GM04504 (cell line): ENCODE measurements at regions not wholly inside any gene's neighbourhood (a gene's known extent, or its start where the extent isn't known, plus 50 kb on each side); places are given as distances from the start of the nearest gene placed in this dataset.
"Not testable (repeated sequence)": the region's sequence is repeated elsewhere in the genome, so short reads cannot be mapped to it uniquely, and the experiment has no call there.

Experiments used
- DNase-seq: peaks from one replicate; pipeline ENCODE4 v3.0.0-alpha.2; 2012; ENCODE audit warnings: low read depth

DNA sequence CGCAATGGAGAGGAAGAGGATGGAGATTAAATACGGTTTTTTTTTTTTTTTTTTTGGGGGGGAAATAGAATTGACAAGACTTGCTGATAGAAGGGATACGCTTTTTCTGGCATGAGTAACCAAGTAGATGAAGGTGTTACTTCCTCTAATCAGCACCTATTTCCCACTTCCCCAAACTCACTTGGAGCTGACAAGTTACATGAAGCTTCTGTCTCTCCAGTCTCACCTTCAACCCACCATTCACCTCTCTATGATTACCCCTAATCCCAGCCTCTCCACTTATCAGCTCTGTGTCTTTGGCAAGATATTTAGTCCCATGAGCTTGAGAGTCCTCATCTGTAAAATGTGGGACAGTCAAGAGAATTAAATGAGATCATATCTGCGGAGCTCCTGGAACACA lies 185.9 kb upstream of the HS3ST3A1 start:
- DNase-seq, result no peak

DNA sequence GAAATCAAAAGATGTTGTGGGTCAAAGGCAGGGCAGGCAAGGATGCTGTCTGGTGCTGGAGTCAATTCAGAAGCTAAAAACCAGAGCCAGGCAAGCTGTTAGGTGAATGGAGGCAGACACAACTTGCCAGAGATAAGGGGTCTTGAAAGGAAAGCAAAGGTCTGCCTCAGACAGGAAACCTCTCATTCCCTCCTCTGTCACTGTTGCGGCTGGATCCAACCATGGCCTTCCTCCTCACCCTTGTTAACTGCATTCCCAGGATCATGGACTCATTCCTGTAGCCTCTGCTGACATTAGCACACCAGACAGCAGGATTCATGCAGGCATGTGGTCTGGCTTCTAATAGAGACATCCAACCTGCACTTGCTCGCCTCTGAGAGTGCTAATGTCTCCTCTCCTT lies 186.7 kb upstream of the HS3ST3A1 start:
- DNase-seq, result no peak

DNA sequence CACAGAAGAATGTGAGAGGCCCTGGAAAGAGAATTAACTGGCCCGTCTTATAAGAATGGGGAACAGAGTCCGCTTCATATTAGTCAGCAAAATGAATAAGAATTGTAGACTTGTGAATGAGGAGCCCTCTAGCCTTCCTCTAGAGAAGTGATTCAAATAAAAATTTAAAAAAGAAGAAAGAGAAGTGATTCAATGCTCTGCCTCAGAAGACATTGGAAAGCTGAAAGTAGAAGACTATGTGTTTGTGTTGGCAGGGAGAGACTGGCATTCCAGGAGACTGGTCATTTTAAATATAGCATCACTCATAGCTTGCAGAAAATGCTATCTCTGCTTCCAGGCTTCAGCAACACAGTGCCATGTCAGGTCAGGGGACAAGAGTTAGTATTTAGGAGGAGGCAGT lies 190.6 kb upstream of the HS3ST3A1 start:
- DNase-seq, result no peak

DNA sequence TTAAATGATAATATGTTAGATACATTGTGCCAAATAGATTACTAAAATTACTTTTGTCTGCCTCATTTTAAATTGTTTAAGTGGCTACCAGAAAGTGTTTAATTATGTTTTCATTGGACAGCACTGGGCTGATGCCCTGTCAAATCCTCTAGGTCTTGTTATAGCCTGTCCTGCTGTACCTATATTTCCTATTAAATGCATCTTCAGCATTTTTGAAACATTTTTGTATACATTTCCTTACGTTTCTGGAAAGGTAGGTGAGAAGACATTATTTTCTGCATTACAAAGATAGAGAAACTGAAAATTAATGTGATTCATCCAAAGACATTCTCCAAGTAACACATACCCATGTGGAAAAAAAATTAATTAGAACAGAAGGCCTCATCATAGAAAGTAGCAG lies 192.2 kb upstream of the HS3ST3A1 start:
- DNase-seq, result no peak

DNA sequence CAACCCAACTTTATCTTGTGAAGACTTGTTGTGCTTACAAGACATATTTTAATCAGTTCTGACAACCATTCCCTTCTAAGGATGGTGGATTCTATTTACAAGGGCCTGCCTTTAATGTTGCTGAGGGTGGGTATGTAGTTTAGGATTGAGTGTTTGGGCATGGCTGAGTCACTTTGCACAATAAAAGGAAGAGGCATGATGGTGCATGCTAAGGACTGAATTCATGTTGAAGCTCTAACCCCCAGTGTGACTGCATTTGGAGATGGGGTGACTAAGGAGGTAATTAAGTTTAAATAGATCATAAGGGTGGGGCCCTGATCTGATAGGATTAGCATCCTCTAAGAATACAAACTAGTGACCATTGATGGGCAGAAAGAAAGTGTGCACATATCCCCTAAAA lies 196.1 kb upstream of the HS3ST3A1 start:
- DNase-seq, result no peak

DNA sequence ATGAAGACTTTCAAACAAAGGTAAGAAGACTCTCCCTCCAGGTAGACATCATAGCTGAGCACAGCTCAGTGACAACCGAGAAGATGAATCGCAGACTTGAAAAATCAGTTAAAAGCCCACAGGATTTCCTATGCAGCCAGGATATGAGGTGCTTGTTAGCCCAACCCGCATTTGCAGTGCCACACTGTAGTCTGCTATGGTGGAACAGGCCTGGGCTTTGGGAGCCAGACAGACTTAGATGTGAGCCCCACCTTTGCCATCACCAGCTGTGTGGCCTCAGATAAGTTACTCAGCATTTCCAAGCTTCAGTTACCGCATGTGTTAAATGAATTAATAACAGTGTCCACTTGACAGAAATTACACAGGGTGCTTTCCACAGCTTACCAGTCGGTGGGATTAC lies 204.4 kb upstream of the HS3ST3A1 start:
- DNase-seq, result no peak

DNA sequence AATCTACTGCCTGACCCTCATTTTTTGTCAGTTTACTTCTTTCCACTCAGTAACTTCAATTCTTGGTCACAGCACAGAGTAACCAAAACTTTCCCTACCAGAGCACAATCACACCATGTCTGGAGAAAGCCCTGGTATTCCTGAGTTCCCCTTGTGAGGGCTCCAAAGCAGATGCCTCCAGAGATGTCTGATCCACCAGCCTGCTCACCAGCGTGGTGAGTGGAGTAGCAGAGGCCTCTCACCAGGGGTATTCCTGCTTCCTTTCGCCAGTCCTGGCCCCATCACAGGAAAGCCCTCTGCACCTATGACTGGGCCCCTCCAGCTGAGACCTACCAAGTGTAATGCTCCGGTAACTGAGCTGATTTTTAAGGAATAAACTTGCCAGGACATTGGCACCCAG lies 205.4 kb upstream of the HS3ST3A1 start:
- DNase-seq, result no peak

DNA sequence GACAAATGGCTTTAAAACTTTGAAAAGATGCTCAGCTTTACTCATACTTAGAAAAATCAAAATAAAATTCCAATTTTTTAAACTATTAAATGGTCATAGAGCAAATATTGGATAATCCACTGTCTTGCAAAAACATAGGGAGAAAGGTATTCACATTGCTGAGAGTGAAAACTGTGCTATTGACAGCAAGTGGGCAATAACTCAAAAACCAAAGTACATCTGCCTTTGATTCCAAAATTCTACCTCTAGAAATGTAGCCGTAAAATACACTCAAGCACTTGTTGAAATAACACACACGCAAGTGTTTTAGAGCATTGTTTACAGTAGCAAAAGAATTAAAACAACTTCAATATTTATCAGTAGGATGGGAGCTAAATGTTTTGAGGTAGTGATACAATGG lies 210.6 kb upstream of the HS3ST3A1 start:
- no peak for DNase-seq

DNA sequence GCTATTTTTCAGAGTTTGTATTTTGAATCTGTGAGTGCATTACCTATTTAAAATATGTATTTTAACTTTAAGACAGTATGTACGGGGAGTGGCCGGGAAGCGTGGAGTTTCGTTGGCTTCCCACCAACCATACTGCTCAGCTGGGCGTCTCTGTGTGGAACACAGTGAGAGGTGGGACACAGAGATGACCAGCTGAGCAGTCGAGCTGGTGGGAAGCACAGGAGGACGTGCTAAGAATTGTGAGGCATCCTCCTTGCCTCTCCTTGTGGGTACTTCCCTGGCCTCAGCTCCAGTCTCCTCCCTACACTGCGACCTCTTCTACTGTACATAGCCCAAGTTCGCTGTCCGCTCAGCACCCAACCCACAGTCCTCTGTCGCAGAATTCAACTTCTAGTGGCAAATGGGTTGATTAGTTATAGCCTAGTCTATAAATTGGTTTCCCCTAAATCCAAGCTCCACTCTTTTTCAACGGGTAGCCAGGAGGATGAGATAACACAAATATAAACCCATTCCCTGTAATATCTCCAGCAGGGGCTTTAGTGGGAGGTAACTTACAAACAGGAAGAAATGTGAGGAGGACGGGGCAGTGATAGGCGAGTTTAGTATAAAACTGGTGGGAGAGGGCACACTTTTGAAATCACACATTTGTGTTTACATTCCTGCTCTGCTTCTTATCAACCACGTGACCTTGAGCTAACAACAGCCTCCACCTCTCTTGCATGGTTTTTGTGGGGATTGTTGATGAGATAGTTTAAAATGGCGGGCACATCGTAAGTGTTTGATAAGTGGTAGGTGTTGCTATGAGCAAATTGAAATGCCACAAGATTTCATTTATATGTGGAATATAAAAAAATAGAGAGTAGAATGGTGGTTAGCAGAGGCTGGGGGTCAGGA lies 211.9 kb upstream of the HS3ST3A1 start:
- DNase-seq, result no peak

DNA sequence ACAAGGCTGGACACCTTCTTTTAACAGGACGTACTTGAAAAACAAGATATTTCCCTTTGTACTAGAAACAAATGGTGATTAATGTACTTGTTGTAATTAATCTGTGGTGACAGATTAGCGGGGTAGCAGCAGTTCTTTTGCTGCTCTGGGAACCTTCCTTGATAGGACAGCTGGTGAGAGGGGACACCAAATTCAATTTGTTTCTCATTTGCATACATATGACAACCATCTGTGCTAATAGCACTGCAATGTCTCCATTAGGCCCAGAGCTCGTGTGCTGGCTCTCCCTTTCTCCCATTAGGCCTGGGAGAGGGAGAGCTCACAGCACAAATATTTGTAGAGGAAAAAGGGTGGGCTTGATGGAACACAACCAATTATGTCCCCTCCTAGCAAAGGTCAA lies 221.0 kb upstream of the HS3ST3A1 start:
- no peak for DNase-seq

DNA sequence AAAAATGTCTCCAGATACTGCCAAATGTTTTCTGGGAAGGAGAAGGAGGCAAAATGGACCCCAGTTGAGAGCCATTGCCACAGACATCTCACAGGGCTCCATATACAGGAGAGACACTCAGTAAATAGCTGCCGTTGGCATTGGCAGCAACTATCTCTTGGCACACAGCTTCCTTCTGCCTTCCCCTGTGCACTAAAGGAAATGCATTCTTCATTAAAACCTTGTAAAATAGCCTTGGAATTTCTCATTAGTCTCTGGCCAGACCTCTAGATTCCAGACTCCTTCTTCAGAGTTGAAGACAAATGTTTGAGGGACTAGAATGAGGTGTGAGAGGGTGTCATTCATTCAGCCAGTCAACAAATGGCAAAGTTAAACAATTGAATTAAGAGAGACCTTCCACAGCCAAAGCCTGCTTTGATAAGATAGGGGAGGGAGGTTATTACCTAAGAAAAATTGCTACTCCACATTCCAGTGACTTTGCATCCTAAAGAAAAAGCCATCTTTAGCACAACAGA lies 223.9 kb upstream of the HS3ST3A1 start:
- no peak for DNase-seq

DNA sequence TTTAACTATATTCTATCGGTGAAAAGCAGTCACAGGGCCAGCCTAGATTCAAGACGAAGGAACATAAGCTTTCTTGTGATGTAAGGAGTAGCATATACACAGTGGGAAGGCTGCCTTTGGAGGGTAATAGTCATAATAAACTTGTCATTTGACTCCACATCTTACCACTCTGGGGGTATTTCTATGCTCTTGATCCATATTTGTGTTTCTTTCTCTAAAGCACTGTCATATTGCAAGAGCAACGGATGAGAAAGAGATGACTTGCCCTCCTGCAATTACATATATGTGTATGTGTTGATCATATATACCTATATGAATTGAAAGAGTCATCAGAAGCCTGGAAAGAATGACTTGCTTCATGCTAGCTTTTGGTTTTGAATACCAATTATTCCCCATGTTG lies 225.4 kb upstream of the HS3ST3A1 start:
- DNase-seq, result no peak

DNA sequence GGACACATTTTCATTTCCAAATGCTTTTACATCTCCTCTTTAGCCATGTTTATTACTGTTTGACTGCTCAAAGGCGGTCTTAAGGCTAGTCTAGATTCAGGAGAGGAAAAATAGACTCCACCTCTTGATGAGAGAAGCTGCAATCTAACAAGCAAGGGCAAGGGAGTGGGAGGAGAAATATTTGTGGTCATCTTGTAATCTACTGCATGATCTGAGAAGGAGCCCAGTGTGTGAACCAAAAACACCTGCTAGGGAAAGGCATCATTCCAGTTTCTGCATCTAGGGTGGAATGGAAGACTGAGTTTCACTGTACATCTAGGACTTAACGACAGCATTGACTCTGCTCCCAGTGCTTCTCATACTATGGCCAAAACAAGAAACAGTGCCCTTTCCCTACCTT lies 232.2 kb upstream of the HS3ST3A1 start:
- no peak for DNase-seq

DNA sequence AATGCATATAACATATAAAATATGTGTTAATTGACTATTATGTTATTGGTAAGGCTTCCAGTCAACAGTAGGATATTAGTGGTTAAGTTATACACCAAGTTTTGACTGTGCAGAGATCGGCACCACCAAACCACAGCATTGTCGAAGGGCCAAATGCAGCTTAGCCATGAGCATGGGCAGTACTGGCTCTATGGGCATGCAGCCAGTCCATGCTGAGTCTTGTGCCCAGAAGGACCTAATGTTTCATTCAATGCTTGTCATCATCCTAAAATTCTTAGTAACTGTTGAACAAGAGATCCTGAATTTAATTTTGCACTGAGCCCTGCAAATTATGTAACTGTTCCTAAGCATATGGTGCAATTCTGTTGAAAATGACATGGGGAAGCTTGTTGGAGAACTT lies 233.4 kb upstream of the HS3ST3A1 start:
- DNase-seq, result no peak

DNA sequence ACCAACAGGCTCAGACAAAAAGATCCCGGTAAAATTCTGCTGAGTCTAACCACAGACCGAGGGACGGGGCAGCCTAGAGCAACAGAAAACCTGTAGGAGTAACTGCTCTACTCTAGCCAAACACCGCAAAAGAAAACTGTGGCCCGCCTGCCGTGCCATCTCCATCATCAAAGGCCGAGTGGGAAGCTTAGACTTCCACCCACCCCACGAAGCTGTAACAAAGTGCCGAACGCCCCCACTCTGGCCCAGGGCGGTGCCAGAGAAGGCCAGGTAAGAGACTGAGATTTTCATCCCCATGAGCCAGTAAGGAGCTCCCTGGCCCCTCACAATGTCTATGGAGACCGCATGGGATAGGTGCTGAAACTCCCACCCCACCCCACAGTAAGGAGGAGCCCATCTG lies 231.9 kb upstream of the COX10 start:
- no peak for DNase-seq

DNA sequence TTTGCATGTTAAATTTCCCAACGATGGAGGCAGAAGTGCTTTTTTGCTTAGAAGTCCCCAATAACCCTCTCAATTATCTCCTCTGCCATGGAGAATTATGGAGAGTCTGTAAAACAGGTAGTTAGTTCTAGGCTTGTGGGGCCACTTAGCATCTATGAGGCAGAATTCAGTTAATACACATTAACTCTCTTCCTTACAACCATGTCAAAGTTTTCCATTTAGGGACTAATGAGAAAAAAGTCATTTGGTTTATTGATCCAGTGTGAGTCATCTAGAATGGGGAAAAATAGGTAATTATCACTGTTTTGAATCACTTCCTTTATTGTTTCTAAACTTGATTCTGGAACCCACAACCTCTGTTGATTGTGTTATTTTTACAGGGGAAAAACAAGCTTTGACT lies 229.1 kb upstream of the COX10 start:
- DNase-seq, result no peak

DNA sequence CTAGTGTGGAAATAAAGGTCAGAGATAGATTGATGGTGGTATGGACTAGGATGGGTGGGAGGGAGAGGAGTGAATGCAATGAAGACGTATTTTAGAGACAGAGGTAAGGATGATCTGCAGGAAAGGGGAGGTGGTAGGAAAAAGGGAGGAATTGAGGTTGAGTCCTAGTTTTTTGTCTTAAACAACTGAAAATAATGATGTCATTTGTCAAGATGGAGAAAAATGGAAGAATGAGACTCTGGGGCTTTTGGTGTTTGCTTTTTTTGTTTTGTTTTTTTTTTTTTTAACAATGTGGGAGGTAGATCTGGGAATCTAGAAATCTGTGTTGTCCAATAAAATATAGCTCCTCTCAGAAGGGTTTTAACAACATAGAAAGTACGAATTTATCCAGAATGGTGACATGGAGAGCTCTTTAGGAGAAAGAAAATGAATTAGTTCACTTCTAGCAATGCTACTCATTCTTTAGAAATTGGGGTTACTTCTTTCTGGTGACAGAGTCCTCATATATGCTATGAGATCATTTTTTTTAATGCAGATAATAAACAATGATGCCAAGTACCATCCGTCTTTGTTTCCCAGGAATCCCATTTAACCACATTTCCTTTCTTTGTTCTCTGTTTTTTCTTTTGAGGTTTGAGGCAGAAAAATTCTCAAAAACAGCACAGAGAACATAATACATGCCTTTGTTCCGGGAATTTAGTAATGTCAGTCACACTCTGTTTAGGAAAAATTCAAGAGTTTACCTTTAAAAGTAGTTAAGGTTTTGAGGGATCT lies 225.3 kb upstream of the COX10 start:
- DNase-seq, result no peak

DNA sequence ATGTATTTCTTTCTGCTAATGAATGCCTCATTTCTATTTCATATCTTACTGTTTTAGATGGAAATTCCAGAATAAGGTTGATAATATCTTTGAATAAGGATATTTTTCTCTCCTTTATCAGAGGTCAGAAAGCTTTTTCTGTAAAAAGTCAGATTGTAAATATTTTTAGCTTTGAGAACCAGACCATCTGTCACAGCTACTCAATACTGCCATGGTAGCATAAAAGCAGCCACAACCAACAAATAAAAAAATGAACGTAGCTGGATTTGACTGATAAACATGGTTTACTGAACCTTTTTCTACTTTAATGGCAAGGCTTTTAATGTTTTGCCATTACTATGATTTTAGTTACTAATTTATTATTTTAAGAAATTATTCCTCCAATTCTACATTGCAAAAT lies 217.4 kb upstream of the COX10 start:
- DNase-seq, result no peak

DNA sequence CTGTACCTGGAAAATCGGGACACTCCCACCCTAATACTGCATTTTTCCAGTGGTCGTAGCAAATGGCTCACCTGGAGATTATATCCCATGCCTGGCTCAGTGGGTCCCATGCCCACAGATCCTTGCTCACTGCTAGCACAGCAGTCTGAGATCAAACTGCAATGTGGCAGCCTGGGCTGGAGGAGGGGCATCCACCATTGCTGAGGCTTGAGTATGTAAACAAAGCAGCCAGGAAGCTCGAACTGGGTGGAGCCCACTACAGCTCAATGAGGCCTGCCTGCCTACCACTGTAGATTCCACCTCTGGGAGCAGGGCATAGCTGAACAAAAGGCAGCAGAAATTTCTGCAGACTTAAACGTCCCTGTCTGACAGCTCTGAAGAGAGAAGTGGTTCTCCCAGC lies 213.6 kb upstream of the COX10 start:
- not testable (repeated sequence) for DNase-seq

DNA sequence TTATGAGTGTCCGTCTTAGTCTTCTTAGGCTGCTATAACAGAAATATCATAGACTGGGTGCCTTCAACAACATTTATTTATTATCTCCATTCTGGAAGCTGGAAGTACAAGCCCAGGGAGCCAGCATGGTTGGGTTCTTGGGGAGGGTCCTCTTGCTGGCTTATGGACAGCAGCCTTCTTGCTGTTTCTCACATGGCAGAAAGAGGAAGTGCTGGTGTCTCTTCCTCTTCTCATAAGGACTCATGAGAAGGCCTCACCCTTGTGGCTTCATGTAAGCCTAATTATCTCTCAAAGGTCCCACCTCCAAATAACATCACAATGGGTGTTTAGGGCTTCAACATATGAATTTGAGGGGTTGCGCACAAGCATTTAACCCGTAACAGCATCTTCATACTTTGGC lies 207.0 kb upstream of the COX10 start:
- DNase-seq, result no peak

DNA sequence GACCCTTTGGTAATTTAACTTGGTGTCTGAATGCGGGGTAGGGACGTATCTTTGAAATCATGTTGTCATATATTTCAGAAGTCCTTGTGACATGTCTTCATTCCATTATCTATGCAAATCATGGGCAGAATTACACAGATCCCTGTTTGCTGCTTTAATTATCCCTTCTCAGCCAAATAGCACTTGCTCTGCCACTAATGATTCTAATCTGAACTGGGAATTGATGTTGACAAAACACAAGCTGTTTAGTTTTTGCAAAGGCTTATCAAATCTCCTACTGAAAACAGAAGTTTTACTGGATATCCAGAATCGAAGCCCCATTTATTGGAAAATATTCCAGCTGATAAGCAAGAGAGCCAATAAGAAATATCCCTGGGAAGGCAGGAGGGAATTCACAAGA lies 205.9 kb upstream of the COX10 start:
- no peak for DNase-seq

DNA sequence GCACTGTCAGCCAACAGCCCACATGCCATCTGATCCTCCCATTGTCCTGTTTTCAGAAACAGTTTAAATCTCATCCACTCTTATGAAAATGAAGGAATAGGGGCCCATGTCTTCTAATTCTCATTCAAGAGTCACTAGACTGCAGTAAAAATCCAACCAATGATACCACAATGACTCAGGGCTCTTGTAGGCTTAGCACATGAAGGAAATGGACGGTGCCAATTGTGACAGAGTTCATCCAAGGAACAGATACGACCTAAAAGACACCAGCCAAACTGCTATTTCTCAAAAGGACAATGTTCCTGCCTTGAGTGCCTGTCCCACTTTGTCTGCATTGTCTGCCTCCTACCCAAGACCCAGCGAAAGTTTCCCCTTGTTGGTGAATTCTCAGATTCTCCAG lies 204.8 kb upstream of the COX10 start:
- peak; percentile 63 for DNase-seq

DNA sequence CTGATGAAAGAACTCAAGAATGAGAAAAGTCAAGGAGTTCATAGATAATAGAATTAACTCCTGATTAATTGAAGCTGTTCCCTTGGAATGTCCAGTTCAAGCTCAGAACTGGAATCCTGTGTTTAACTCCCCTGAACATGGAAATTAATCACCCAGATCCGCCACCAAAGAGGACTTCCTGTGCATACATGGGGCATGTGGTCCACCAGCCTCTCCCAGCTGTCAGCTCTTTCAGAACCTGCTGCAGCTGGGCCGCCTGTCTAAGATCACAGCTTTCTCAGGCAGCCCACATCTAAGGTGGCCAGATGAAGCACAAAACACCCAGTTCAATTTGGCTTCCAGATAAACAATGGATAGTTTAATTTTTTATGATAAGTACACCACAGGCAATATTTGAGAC lies 203.7 kb upstream of the COX10 start:
- no peak for DNase-seq
